ENCODE measurements at regions not wholly inside any gene's neighbourhood (a gene's known extent, or its start where the extent isn't known, plus 50 kb on each side); places are given as distances from the start of the nearest gene placed in this dataset.

- no peak overlapping the region for H3K4me3 ChIP-seq (ENCODE audit: low read depth, low read length)
- DNase-seq (ENCODE audit: low read depth), result no peak
Measured at GRCh38 chr1:90505806-90506205, 211.3 kb downstream of the BARHL2 start.

- H3K4me3 ChIP-seq (ENCODE audit: low read depth, low read length), result no peak overlapping the region
- no peak for DNase-seq (ENCODE audit: low read depth)
Measured at GRCh38 chr1:90504509-90504908, 212.6 kb downstream of the BARHL2 start.

- no peak for DNase-seq (ENCODE audit: low read depth)
- no peak overlapping the region for H3K4me3 ChIP-seq (ENCODE audit: low read depth, low read length)
Measured at GRCh38 chr1:90502696-90503095, 214.4 kb downstream of the BARHL2 start.

- no peak overlapping the region for H3K4me3 ChIP-seq (ENCODE audit: low read depth, low read length)
- no peak for DNase-seq (ENCODE audit: low read depth)
Measured at GRCh38 chr1:90502194-90502593, 214.9 kb downstream of the BARHL2 start.

DNA sequence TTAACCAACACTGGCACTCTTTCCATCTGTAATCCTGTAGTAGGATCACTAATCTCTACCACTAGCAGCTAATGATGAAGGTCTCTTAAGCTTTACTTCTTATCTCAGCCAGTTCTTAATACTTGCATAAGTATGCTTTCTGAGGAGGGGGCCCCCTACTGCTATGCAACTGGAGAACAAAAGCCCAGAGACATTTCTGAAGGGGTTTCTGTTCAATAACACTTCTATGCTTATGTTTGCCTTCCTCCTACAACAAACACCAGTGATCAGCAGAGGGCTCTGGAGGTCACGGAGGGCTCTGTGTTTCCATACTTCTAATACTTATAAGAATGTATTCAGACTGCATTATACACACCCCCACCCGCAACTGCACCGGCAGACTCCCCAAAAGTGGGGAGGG is 215.8 kb downstream of the BARHL2 start:
- DNase-seq (ENCODE audit: low read depth), result no peak
- H3K4me3 ChIP-seq (ENCODE audit: low read depth, low read length), result no peak overlapping the region

- no peak overlapping the region for H3K4me3 ChIP-seq (ENCODE audit: low read depth, low read length)
- no peak for DNase-seq (ENCODE audit: low read depth)
Measured at GRCh38 chr1:90494748-90495282, 222.3 kb downstream of the BARHL2 start.

DNA sequence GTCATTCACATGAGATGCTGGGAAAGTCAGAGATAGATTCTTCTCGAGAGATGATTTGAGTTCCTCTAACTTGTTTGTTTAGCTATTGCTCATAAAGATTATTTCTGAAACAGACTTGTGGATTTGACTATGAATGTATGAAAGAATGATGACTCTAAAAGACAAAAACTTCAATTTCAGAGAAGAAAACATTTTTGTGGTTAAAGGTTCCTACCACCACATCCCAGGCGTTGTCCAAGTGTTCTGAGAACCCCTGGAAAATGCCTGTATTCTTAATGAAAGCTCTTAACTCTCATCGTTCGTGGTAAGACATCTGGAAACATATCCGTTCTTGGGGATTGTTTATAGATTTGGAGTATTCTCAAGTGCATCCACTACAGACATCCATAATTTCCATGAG is 228.7 kb downstream of the BARHL2 start:
- no peak overlapping the region for H3K4me3 ChIP-seq (ENCODE audit: low read depth, low read length)
- DNase-seq (ENCODE audit: low read depth), result no peak

DNA sequence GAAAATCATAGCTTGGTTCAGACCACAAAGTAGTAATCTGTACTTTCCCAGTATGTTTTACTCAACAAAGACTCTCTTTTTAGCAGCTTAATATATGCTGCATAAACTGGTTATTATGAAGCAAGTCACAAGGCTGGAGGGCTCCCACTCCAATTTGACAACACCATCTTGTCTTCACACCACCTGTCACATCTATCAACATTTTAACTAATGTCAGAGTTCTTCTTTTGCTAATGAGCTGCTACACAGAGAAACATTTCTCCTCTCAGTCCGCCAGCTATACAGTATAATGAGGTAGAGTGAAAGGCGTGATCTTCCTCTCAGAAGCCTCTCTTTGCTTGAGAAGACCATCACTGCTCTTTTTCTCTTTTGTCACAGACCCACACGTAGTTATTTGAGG is 230.1 kb downstream of the BARHL2 start:
- no peak overlapping the region for H3K4me3 ChIP-seq (ENCODE audit: low read depth, low read length)
- no peak for DNase-seq (ENCODE audit: low read depth)

DNA sequence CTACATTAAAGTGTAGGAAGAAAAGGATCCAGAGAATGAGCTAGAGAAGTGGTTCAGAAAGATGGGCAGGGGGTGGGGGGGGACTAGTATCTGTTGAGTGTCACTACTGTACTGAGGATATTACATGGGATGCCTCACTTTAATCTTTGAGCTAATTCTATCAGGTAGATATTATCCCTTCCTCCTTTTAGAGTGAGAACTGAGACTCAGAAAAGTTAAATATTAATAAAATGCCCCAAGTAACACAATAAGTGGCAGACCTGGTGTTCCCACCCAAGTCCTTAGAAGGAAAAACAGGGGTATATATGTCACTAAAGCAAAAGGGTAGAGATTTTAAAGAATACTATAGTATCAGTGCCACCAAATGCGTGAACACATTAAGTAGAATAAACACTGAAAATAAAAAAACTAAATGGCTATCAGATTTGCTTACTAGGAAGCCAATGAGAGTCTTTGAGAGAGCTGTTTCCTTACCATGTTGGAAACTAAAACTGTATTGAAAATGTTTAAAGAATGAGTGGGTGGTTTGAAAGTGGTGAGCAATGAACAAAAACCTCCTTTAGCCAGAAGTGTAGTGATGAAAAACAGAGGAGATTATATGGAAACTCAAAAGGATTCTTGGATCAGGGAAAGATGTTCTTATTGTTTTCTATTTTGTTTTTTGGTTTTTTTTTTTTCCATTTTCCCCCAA is 230.8 kb downstream of the BARHL2 start:
- H3K4me3 ChIP-seq (ENCODE audit: low read depth, low read length), result no peak overlapping the region
- DNase-seq (ENCODE audit: low read depth), result no peak

- no peak for DNase-seq (ENCODE audit: low read depth)
Measured at GRCh38 chr1:90480271-90480835, 236.7 kb downstream of the BARHL2 start.

GRCh38 chr1:90476994-90477393 is 240.1 kb downstream of the BARHL2 start:
- no peak for DNase-seq (ENCODE audit: low read depth)
- no peak overlapping the region for H3K4me3 ChIP-seq (ENCODE audit: low read depth, low read length)

More at GRCh38 chr1:90480271-90480835, 236.7 kb downstream of the BARHL2 start:
- no peak overlapping the region for H3K4me3 ChIP-seq (ENCODE audit: low read depth, low read length)

GRCh38 chr1:90476411-90476810 is 240.7 kb downstream of the BARHL2 start:
- H3K4me3 ChIP-seq (ENCODE audit: low read depth, low read length), result no peak overlapping the region
- no peak for DNase-seq (ENCODE audit: low read depth)

GRCh38 chr1:90475631-90476030 is 241.5 kb downstream of the BARHL2 start:
- no peak for DNase-seq (ENCODE audit: low read depth)
- H3K4me3 ChIP-seq (ENCODE audit: low read depth, low read length), result no peak overlapping the region

DNA sequence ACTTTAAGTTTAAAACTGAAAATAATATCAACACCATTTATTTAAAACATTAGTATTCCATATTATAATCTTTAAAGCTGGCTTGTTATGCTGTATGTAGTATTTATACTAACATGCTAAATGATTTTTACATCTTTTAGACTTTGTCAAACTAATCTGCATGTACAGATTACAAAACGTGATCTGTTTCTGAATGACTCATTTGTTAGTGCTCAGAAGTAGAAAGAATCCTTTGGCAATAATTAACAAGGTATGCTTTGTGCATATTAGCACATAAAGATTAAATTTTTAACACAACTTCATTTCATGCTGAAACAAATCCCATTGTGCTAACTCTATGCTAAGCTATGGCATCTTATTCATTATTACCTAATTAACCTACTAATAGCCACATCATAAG is 242.4 kb downstream of the BARHL2 start:
- no peak for DNase-seq (ENCODE audit: low read depth)

GRCh38 chr1:90474158-90474557 is 242.9 kb downstream of the BARHL2 start:
- H3K4me3 ChIP-seq (ENCODE audit: low read depth, low read length), result no peak overlapping the region
- DNase-seq (ENCODE audit: low read depth), result no peak

More for the DNA sequence above, 242.4 kb downstream of the BARHL2 start:
- H3K4me3 ChIP-seq (ENCODE audit: low read depth, low read length), result no peak overlapping the region

GRCh38 chr1:90472775-90473174 is 244.3 kb downstream of the BARHL2 start:
- DNase-seq (ENCODE audit: low read depth), result no peak
- no peak overlapping the region for H3K4me3 ChIP-seq (ENCODE audit: low read depth, low read length)

- no peak overlapping the region for H3K4me3 ChIP-seq (ENCODE audit: low read depth, low read length)
- no peak for DNase-seq (ENCODE audit: low read depth)
Measured at GRCh38 chr1:90459570-90459969, 257.5 kb downstream of the BARHL2 start.

GRCh38 chr1:90457985-90458384 is 259.1 kb downstream of the BARHL2 start:
- no peak for DNase-seq (ENCODE audit: low read depth)

GRCh38 chr1:90452491-90452890 is 264.6 kb downstream of the BARHL2 start:
- no peak for DNase-seq (ENCODE audit: low read depth)
- no peak overlapping the region for H3K4me3 ChIP-seq (ENCODE audit: low read depth, low read length)

More at GRCh38 chr1:90457985-90458384, 259.1 kb downstream of the BARHL2 start:
- no peak overlapping the region for H3K4me3 ChIP-seq (ENCODE audit: low read depth, low read length)

DNA sequence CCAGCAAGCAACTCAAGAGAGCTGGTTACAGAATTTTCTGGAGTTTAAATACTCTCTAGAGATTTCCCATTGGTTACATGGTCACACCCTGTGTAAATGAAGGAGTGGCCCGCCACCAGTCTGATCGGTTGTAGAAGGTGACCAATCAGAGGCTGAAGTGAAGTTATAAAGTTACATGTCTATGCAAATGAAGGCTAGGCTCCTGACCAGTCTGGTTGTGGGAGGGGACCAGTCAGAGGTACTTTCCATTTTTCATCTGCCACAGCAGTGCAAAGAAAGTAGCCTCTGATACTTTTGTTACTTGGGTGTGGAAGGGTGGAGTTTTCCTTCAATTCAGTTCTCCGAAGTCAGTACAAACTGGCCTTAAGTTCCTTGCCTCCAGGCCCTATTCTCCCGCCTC is 273.7 kb downstream of the BARHL2 start:
- no peak for DNase-seq (ENCODE audit: low read depth)
- H3K4me3 ChIP-seq (ENCODE audit: low read depth, low read length), result no peak overlapping the region

DNA sequence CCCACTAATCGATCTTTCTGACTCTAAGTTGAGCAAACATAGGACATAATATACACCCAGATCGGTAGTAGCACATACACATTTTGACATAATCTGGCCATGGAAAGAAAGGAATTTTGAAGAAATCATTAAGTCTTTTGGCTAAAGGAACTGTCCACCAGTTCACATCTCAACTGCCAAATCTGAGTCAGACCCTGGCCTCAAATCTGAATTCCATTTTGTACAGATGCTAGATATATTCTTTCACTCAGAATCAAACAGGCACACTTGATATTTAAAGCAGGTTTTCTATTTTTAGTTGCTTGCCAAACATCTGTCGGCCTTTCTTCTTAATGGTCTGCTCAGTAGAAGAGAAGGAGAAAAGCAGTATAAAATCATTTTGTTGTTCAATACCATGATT is 281.8 kb downstream of the BARHL2 start:
- DNase-seq (ENCODE audit: low read depth), result no peak
- H3K4me3 ChIP-seq (ENCODE audit: low read depth, low read length), result no peak overlapping the region
